ENCODE measurements at regions not wholly inside any gene's neighbourhood (a gene's known extent, or its start where the extent isn't known, plus 50 kb on each side); places are given as distances from the start of the nearest gene placed in this dataset.

GRCh38 chr2:23286031-23286757, 98.8 kb upstream of the KLHL29 start (continued):
- no peak for TF ChIP-seq ZNF281 (CRISPR knock-in tag; IDR thresholded peaks at IDR 0.05; ENCODE audit: borderline replicate concordance)
- no peak for TF ChIP-seq ZNF605 (CRISPR knock-in tag; IDR thresholded peaks at IDR 0.05)
- no peak for TF ChIP-seq NAIF1 (CRISPR knock-in tag; IDR thresholded peaks at IDR 0.05; ENCODE audit: borderline replicate concordance)
- TF ChIP-seq MYNN (CRISPR knock-in tag; IDR thresholded peaks at IDR 0.05; ENCODE audit: low read depth) = no peak
- no peak for TF ChIP-seq NFRKB (IDR thresholded peaks at IDR 0.05)
- no peak for TF ChIP-seq ZUFSP (CRISPR knock-in tag; IDR thresholded peaks at IDR 0.05; ENCODE audit: borderline replicate concordance)
- TF ChIP-seq ZNF317 (CRISPR knock-in tag; IDR thresholded peaks at IDR 0.05) = no peak

Measured in HepG2 (cell line).